Ovary (tissue), 7 donors: ENCODE measurements at regions not wholly inside any gene's neighbourhood (a gene's known extent, or its start where the extent isn't known, plus 50 kb on each side); places are given as distances from the start of the nearest gene placed in this dataset.

Experiments used
- DNase-seq, 5 donors: peaks; one replicate each; pipeline ENCODE4 v3.0.0-alpha.2; 2019 to 2020
- H3K27ac ChIP-seq, 2 donors: fragments of 200-600 bp; one replicate each; pipeline versions ENCODE4 v1.5.1 to v1.8.0; 2019 to 2022
- H3K27me3 ChIP-seq: fragments of 200-600 bp; one replicate; pipeline ENCODE4 v1.8.0; 2022
- H3K36me3 ChIP-seq: fragments of 200-600 bp; sonication (generic); one replicate; pipeline ENCODE4 v1.5.1; 2019
- H3K4me1 ChIP-seq: one replicate; pipeline ENCODE4 v1.8.1; 2013; ENCODE audit warnings: mild to moderate bottlenecking, moderate library complexity; ENCODE audit not compliant: insufficient read depth
- H3K4me3 ChIP-seq: fragments of 200-600 bp; sonication (generic); one replicate; pipeline ENCODE4 v1.5.1; 2017
- H3K9me3 ChIP-seq, 2 donors: fragments of 200-600 bp in 1 of 2; sonication (generic) in 1 of 2; one replicate each; pipeline versions ENCODE4 v1.5.1 to v1.8.1; 2013 to 2019; ENCODE audit warnings: mild to moderate bottlenecking in 1 of 2, moderate library complexity in 1 of 2
- CTCF ChIP-seq, 3 donors: fragments of 450-650 bp in 2 of 3; fragments of 200-600 bp in 1 of 3; IDR thresholded peaks; one replicate each; pipeline versions ENCODE4 v1.5.1 to v1.8.0; 2016 to 2022; ENCODE audit warnings: antibody characterized with exemption in 3 of 3, mild to moderate bottlenecking in 1 of 3
- EP300 ChIP-seq: sonication (generic); formaldehyde crosslinking; IDR thresholded peaks from one replicate; pipeline ENCODE4 v1.6.1; 2017; ENCODE audit warnings: antibody characterized with exemption
- POLR2A ChIP-seq: fragments of 450-650 bp; IDR thresholded peaks from one replicate; pipeline ENCODE4 v1.6.1; 2017; ENCODE audit warnings: antibody characterized with exemption, mild to moderate bottlenecking, moderate library complexity
- WGBS, 3 donors: extraction: QIAGEN DNeasy Blood & Tissue Kit in 1 of 3; methylation state at CpG; one replicate each; pipeline versions ENCODE4 v1.1.5 to v1.1.7; 2013 to 2017; 5-methylcytosine and 5-hydroxymethylcytosine counted together
- intact Hi-C, 4 donors: fragments of 100-400 bp; cut with DNase I; formaldehyde crosslinking; loops; one replicate each; pipeline versions ENCODE4 v1.11.0 to v1.15.1; 2022 to 2023
- donor health status: DM: no; HTN: no; CAD: no; lungs with moderate emphysema.
- donor health status: DM: no; HTN: no; CAD: no.
- donor health status: Bipolar disorder and iron deficiency.
- donor health status: DM: no; HTN: no; CAD: no.
- donor health status: DM: yes; HTN: yes; CAD: no.

DNA sequence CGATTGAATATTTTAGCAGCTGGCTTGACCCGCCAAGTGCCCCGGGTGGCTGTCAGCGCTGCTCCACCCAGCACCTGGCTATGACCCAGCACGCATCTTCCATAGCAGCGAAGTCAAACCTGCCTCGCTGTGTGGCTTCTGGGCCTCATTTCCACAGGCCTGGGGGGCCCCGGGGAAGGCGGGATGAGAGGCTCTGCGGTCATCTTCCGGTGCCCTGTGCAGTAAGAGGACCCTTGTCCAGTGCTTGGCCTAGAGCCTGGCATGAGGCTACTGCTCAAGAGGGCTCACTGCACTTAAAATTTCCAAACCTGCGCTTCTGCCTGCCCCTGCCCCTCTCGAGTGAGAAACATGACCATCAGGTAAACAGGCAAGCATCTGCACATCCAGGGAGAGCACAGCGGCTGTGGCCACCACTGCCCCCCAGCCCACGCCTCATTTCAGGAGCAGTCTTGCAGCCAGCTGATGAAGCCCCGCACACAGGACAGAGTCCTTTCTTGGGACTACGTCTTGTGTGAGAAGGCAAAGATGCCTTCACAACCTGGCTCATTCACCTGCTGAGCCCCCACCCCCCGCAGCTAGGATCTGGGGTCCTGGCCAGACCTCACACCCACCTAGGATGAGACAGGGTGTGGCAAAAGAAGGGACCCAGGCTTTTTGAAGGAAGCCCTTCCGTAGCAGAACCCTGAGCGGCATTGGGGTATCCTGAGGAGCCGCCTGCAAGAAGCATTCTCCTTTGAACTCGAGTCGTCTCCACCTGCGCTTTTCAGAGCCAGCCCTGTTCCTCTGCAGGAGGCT lies 69.5 kb upstream of the UNC5A start:
- peak in 1 of 5 donors; percentile 9 for DNase-seq
- TF ChIP-seq CTCF (IDR thresholded peaks at IDR 0.05) (no peak), EP300 (no peak), POLR2A (no peak)
- WGBS, 3 donors, result 90 to 91% (median 90%) methylated on average over 24 of the region's 24 CpGs
- H3K27ac ChIP-seq, result no peak overlapping the region
- intact Hi-C loops, result no loop called here
- no peaks in the 10 kb centered on the region for H3K36me3 ChIP-seq
- H3K27me3 ChIP-seq, result no peaks in the 10 kb centered on the region
- peaks cover 2% of the 10 kb centered on the region for H3K4me1 ChIP-seq
- H3K4me3 ChIP-seq, result no peak overlapping the region
- no peaks in the 10 kb centered on the region for H3K9me3 ChIP-seq

GRCh38 chr5:176741561-176742211 lies 68.7 kb upstream of the UNC5A start:
- Histone ChIP-seq H3K9me3 (no peaks in the 10 kb centered on the region), H3K36me3 (no peaks in the 10 kb centered on the region), H3K4me3 (no peak overlapping the region), H3K27ac (no peak overlapping the region), H3K27me3 (no peaks in the 10 kb centered on the region), H3K4me1 (peaks cover 2% of the 10 kb centered on the region)
- TF ChIP-seq POLR2A (no peak), EP300 (no peak), CTCF (IDR thresholded peaks at IDR 0.05) (no peak)
- WGBS, 3 donors, result 57 to 67% (median 60%) methylated on average over 11 of the region's 11 CpGs
- intact Hi-C loops, result no loop called here
- DNase-seq, result peak in 1 of 5 donors; percentile 4

GRCh38 chr5:176742246-176743105 lies 67.9 kb upstream of the UNC5A start:
- Histone ChIP-seq H3K27ac (no peak overlapping the region), H3K4me3 (no peak overlapping the region), H3K4me1 (peaks cover 2% of the 10 kb centered on the region), H3K27me3 (no peaks in the 10 kb centered on the region), H3K36me3 (no peaks in the 10 kb centered on the region), H3K9me3 (no peaks in the 10 kb centered on the region)
- TF ChIP-seq POLR2A (no peak), EP300 (no peak), CTCF (IDR thresholded peaks at IDR 0.05) (no peak)
- 49 to 54% (median 50%) methylated on average over 9 to 10 of the region's 10 CpGs for WGBS, 3 donors
- DNase-seq, result no peak
- intact Hi-C loops, result no loop called here

- Histone ChIP-seq H3K9me3 (no peaks in the 10 kb centered on the region), H3K27ac (no peak overlapping the region), H3K36me3 (no peaks in the 10 kb centered on the region), H3K27me3 (no peaks in the 10 kb centered on the region), H3K4me1 (peaks cover 2% of the 10 kb centered on the region), H3K4me3 (no peak overlapping the region)
- DNase-seq, result peak in 1 of 5 donors; percentile 13
- WGBS, 3 donors, result 3 to 6% (median 5%) methylated on average over 43 to 54 of the region's 54 CpGs
- TF ChIP-seq EP300, result no peak
- no peak for TF ChIP-seq CTCF (IDR thresholded peaks at IDR 0.05)
- no peak for TF ChIP-seq POLR2A
- intact Hi-C loops, result no loop called here
Observed at GRCh38 chr5:176743136-176743861, 67.1 kb upstream of the UNC5A start.
